K562 (cell line): ENCODE measurements at regions not wholly inside any gene's neighbourhood (a gene's known extent, or its start where the extent isn't known, plus 50 kb on each side); places are given as distances from the start of the nearest gene placed in this dataset.

Experiments used
- ATAC-seq: fragments of 200-7000 bp; cut with Tn5 transposase; 3 replicates; pipeline ENCODE4 v1.9.1; 2020; ENCODE audit warnings: moderate library complexity
- BruUV-seq: library from RNA; stranded (reverse); fragments of 400-500 nt; replicated peaks from 2 replicates; lab custom pipeline; 2021; lab: Mats Ljungman, UMichigan
- CTCF ChIA-PET: fragments of 300-600 bp; formaldehyde crosslinking; extraction: SDS; loops from one replicate; lab custom pipeline; 2021; ENCODE audit warnings: low intra/inter-chr PET ratio; lab: Yijun Ruan, JAX
- POLR2A ChIA-PET: fragments of 300-600, 350-650 bp; sonication (Branson Sonifier 250); formaldehyde crosslinking; extraction: SDS; loops from one replicate; lab custom pipeline; 2021; ENCODE audit warnings: antibody characterized with exemption, inconsistent platforms; lab: Yijun Ruan, JAX
- DNase-seq, 4 experiments: peaks; one replicate each; pipeline versions ENCODE4 v3.0.0 to v3.0.0-alpha.2; 2011 to 2018; ENCODE audit warnings: low spot score in 3 of 4, mixed read lengths in 3 of 4; ENCODE audit errors: extremely low read depth in 1 of 4
- FAIRE-seq: peaks from 2 replicates; lab custom pipeline; 2011; peaks lifted over from hg19 to GRCh38; lab: Jason Lieb, UNC
- H2AFZ ChIP-seq: 2 replicates; pipeline ENCODE4 v1.6.0; 2011; ENCODE audit warnings: low read depth, low read length, control low read depth, inconsistent platforms
- H3K27ac ChIP-seq: fragments of 200-600 bp; 3 replicates; pipeline ENCODE4 v1.8.0; 2011; ENCODE audit warnings: low read depth, mild to moderate bottlenecking, control low read depth, inconsistent platforms, low read length, moderate library complexity, mixed read lengths; ENCODE audit errors: extremely low read depth
- H3K27me3 ChIP-seq, 2 experiments: fragments of 300-600 bp in 1 of 2; 2 replicates in 1 of 2; 3 replicates in 1 of 2; pipeline versions ENCODE4 v1.6.0 to v1.8.0; 2011; ENCODE audit warnings: inconsistent platforms in 2 of 2, low read length in 2 of 2, mild to moderate bottlenecking in 1 of 2, mixed read lengths in 1 of 2, moderate library complexity in 1 of 2; ENCODE audit not compliant: control insufficient read depth in 2 of 2, insufficient read depth in 2 of 2
- H3K36me3 ChIP-seq: fragments of 300-600 bp; 3 replicates; pipeline ENCODE4 v1.8.0; 2011; ENCODE audit warnings: mild to moderate bottlenecking, low read length, inconsistent platforms; ENCODE audit not compliant: control insufficient read depth, insufficient read depth
- H3K4me1 ChIP-seq, 2 experiments: fragments of 200-600 bp in 1 of 2; replicated peaks in 1 of 2; 2 replicates in 1 of 2; 3 replicates in 1 of 2; pipeline versions ENCODE4 v1.5.1 to v1.8.0; 2011; ENCODE audit warnings: inconsistent platforms in 2 of 2, low read length in 2 of 2, mild to moderate bottlenecking in 1 of 2, mixed read lengths in 1 of 2, moderate library complexity in 1 of 2; ENCODE audit not compliant: control insufficient read depth in 2 of 2, insufficient read depth in 2 of 2
- H3K4me2 ChIP-seq: 2 replicates; pipeline ENCODE4 v1.6.1; 2011; ENCODE audit warnings: low read length, control low read depth, inconsistent platforms, mixed read lengths; ENCODE audit not compliant: insufficient read depth
- H3K4me3 ChIP-seq: fragments of 200-600 bp; sonication (generic), shearing (Covaris generic); 2 replicates; pipeline ENCODE4 v1.5.1; 2016; ENCODE audit warnings: control low read depth, inconsistent platforms
- H3K79me2 ChIP-seq: fragments of 200-600 bp; 3 replicates; pipeline ENCODE4 v1.8.0; 2011; ENCODE audit warnings: low read length, inconsistent platforms; ENCODE audit not compliant: control insufficient read depth, insufficient read depth
- H3K9ac ChIP-seq, 2 experiments: 2 replicates each; pipeline versions ENCODE4 v1.6.0 to v1.6.1; 2011; ENCODE audit warnings: low read depth in 2 of 2, low read length in 2 of 2, control low read depth in 1 of 2, inconsistent platforms in 1 of 2, mild to moderate bottlenecking in 1 of 2, mixed read lengths in 1 of 2; ENCODE audit not compliant: insufficient read depth in 1 of 2
- H3K9me1 ChIP-seq: one replicate; pipeline ENCODE4 v1.6.0; 2011; ENCODE audit warnings: inconsistent platforms, mild to moderate bottlenecking, low read length, moderate library complexity; ENCODE audit not compliant: control insufficient read depth, insufficient read depth
- H3K9me3 ChIP-seq: replicated peaks from 2 replicates; pipeline ENCODE4 v1.5.1; 2011; ENCODE audit warnings: low read depth, low read length, inconsistent platforms; ENCODE audit not compliant: control insufficient read depth, insufficient read depth
- H4K20me1 ChIP-seq: replicated peaks from 2 replicates; pipeline ENCODE4 v1.6.1; 2011; ENCODE audit warnings: low read length, inconsistent platforms, mixed read lengths; ENCODE audit not compliant: control insufficient read depth, insufficient read depth
- ADNP ChIP-seq: fragments of 200-800 bp; sonication (Bioruptor generic); IDR thresholded peaks from 2 replicates; pipeline ENCODE4 v1.6.1; 2016; ENCODE audit warnings: missing genetic modification characterization, missing compliant biosample characterization
- AFF4 ChIP-seq: sonication (generic); formaldehyde crosslinking; IDR thresholded peaks from 2 replicates; pipeline ENCODE4 v1.8.0; 2023; ENCODE audit warnings: mild to moderate bottlenecking, missing genetic modification reagents
- ATF1 ChIP-seq, 2 experiments: fragments of 450-650 bp in 1 of 2; IDR thresholded peaks; 2 replicates each; pipeline ENCODE4 v1.6.1; 2016; ENCODE audit warnings: missing compliant biosample characterization in 1 of 2, missing genetic modification characterization in 1 of 2
- CAMTA2 ChIP-seq: fragments of 250-450 bp; sonication (Bioruptor Pico); conservative IDR thresholded peaks from 2 replicates; pipeline ENCODE4 v1.5.1; 2022
- CBX1 ChIP-seq: sonication (generic); IDR thresholded peaks from 2 replicates; pipeline ENCODE4 v1.6.1; 2016; ENCODE audit warnings: antibody characterized with exemption, low read depth, mild to moderate bottlenecking
- KDM5B ChIP-seq: fragments of 200-600 bp; sonication (generic); IDR thresholded peaks from 2 replicates; pipeline ENCODE4 v1.6.1; 2012; ENCODE audit warnings: low read depth, mild to moderate bottlenecking, moderate library complexity, low read length, control low read depth, inconsistent platforms; ENCODE audit not compliant: insufficient replicate concordance
- MAX ChIP-seq: sonication (generic); formaldehyde crosslinking; IDR thresholded peaks from 2 replicates; pipeline ENCODE4 v1.9.0; 2022; ENCODE audit warnings: mild to moderate bottlenecking, missing genetic modification reagents
- MCM3 ChIP-seq: fragments of 450-650 bp; IDR thresholded peaks from 2 replicates; pipeline ENCODE4 v1.6.1; 2016
- NELFE ChIP-seq: IDR thresholded peaks from 2 replicates; pipeline ENCODE4 v1.6.1; 2011; ENCODE audit warnings: mild to moderate bottlenecking; ENCODE audit not compliant: insufficient read depth, insufficient read length
- NRF1 ChIP-seq, 2 experiments: fragments of 450-650 bp; IDR thresholded peaks in 1 of 2; conservative IDR thresholded peaks in 1 of 2; 2 replicates each; pipeline ENCODE4 v1.6.1; 2014; ENCODE audit warnings: mild to moderate bottlenecking in 2 of 2
- POLR2AphosphoS5 ChIP-seq: IDR thresholded peaks from 2 replicates; pipeline ENCODE4 v1.6.1; 2011; ENCODE audit warnings: mild to moderate bottlenecking, low read depth, low read length, moderate library complexity; ENCODE audit not compliant: control insufficient read depth, insufficient read depth
- RFX7 ChIP-seq: fragments of 250-450 bp; sonication (Bioruptor Pico); IDR thresholded peaks from 2 replicates; pipeline ENCODE4 v1.5.1; 2021; ENCODE audit warnings: mild to moderate bottlenecking
- RREB1 ChIP-seq: fragments of 250-450 bp; sonication (Bioruptor Pico); IDR thresholded peaks from 2 replicates; pipeline ENCODE4 v1.4.0; 2020
- SP1 ChIP-seq: sonication (generic); formaldehyde crosslinking; IDR thresholded peaks from 2 replicates; pipeline ENCODE4 v1.8.1; 2022; ENCODE audit warnings: mild to moderate bottlenecking, missing genetic modification reagents
- ZKSCAN1 ChIP-seq: fragments of 150-350 bp; IDR thresholded peaks from 2 replicates; pipeline ENCODE4 v1.6.1; 2016; ENCODE audit warnings: low read depth, low read length
- WGBS: fragments of 100-300 bp; shearing (Covaris generic); methylation state at CpG from one replicate; pipeline ENCODE4 v1.1.6; 2016; ENCODE audit warnings: low coverage, mixed read lengths; ENCODE audit not compliant: insufficient coverage; ENCODE audit errors: missing lambda C conversion rate; 5-methylcytosine and 5-hydroxymethylcytosine counted together
- in situ Hi-C: fragments of 300-500 bp; cut with MboI; formaldehyde crosslinking; loops from 4 replicates; pipeline ENCODE4 v1.15.0; 2018; ENCODE audit warnings: inconsistent platforms, mixed read lengths
- intact Hi-C: fragments of 100-400 bp; cut with micrococcal nuclease; formaldehyde crosslinking; loops from 2 replicates; pipeline ENCODE4 v1.14.2; 2022

- no peaks in the 10 kb centered on the region for H3K36me3 ChIP-seq
- H3K4me3 ChIP-seq = no peak overlapping the region
- no TSS peak for BruUV-seq
- no peak overlapping the region for H2AFZ ChIP-seq
- no peaks in the 10 kb centered on the region for H3K79me2 ChIP-seq
- no peak overlapping the region for H3K27ac ChIP-seq
- FAIRE-seq (no peak), DNase-seq (no peak), ATAC-seq (no peak)
- in situ Hi-C loops = no loop called here
- intact Hi-C loops = no loop called here
- WGBS = 0% methylated on average over 1 of the region's 1 CpG
- H3K4me2 ChIP-seq = no peak overlapping the region
- ChIA-PET CTCF (no interaction called here), POLR2A (no interaction called here)
- H4K20me1 ChIP-seq = no peaks in the 10 kb centered on the region
- no peaks in the 10 kb centered on the region for H3K9me1 ChIP-seq
- H3K9ac ChIP-seq = no peak overlapping the region
- H3K27me3 ChIP-seq = no peaks in the 10 kb centered on the region
- H3K4me1 ChIP-seq = no peaks in the 10 kb centered on the region
- H3K9me3 ChIP-seq = no peaks in the 10 kb centered on the region
- no peak for TF ChIP-seq ATF1 (CRISPR knock-in tag; IDR thresholded peaks at IDR 0.05)
- no peak for TF ChIP-seq ATF1 (tag; IDR thresholded peaks at IDR 0.05)
- TF ChIP-seq CAMTA2 (CRISPR knock-in tag) = no peak
- no peak for TF ChIP-seq ZKSCAN1
- TF ChIP-seq ADNP (tag) = no peak
- TF ChIP-seq RREB1 (CRISPR knock-in tag) = no peak
- TF ChIP-seq CBX1 = no peak
- TF ChIP-seq NELFE = no peak
- TF ChIP-seq KDM5B = no peak
- no peak for TF ChIP-seq POLR2AphosphoS5
- no peak for TF ChIP-seq SP1
- no peak for TF ChIP-seq AFF4 (CRISPR knock-in tag)
- no peak for TF ChIP-seq MAX (CRISPR knock-in tag)
- no peak for TF ChIP-seq NRF1 (conservative IDR thresholded peaks at IDR 0.05 in 1 of 2, IDR thresholded peaks at IDR 0.05 in 1 of 2)
- TF ChIP-seq RFX7 = no peak
- TF ChIP-seq MCM3 = no peak
Observed at GRCh38 chr20:7734216-7734615, 206.0 kb downstream of the HAO1 start.
